CD4-positive, alpha-beta T cell (primary cell): ENCODE measurements at regions not wholly inside any gene's neighbourhood (a gene's known extent, or its start where the extent isn't known, plus 50 kb on each side); places are given as distances from the start of the nearest gene placed in this dataset.

Source experiments
- ATAC-seq: fragments of 200-7000 bp; cut with Tn5 transposase; one replicate; pipeline ENCODE4 v1.10.0; 2022; ENCODE audit warnings: mild to moderate bottlenecking; ENCODE audit not compliant: poor library complexity
- CTCF ChIA-PET: fragments of 350-600 bp; sonication (Branson Sonifier 250); formaldehyde crosslinking; loops from one replicate; lab custom pipeline; 2021; ENCODE audit warnings: antibody characterized with exemption, inconsistent platforms; lab: Charles Lee
- POLR2A ChIA-PET: fragments of 350-600 bp; sonication (Branson Sonifier 250); formaldehyde crosslinking; loops from one replicate; lab custom pipeline; 2021; ENCODE audit warnings: antibody characterized with exemption, inconsistent platforms; lab: Charles Lee
- DNase-seq, 14 experiments: peaks; one replicate each; pipeline ENCODE4 v3.0.0-alpha.2; 2013 to 2020; ENCODE audit warnings: mixed read lengths in 2 of 14
- H3K27ac ChIP-seq, 2 donors: one replicate each; pipeline versions ENCODE4 v1.5.1 to v1.7.0; 2013; ENCODE audit warnings: low read length in 2 of 2, low read depth in 1 of 2, mild to moderate bottlenecking in 1 of 2
- H3K27me3 ChIP-seq, 2 experiments: 1 replicate in 1 of 2; 2 replicates in 1 of 2; pipeline versions ENCODE4 v1.6.1 to v1.7.0; 2013; ENCODE audit warnings: low read length in 2 of 2, control low read depth in 1 of 2, mild to moderate bottlenecking in 1 of 2, moderate library complexity in 1 of 2; ENCODE audit not compliant: insufficient read depth in 2 of 2, control insufficient read depth in 1 of 2
- H3K36me3 ChIP-seq: one replicate; pipeline ENCODE4 v1.6.1; 2013; ENCODE audit warnings: low read length, control low read depth; ENCODE audit not compliant: insufficient read depth
- H3K4me1 ChIP-seq: one replicate; pipeline ENCODE4 v1.6.1; 2013; ENCODE audit warnings: low read length, control low read depth; ENCODE audit not compliant: insufficient read depth
- H3K4me3 ChIP-seq: one replicate; pipeline ENCODE4 v1.5.1; 2013; ENCODE audit warnings: mild to moderate bottlenecking, low read length, moderate library complexity
- H3K9me3 ChIP-seq, 2 experiments: 1 replicate in 1 of 2; 2 replicates in 1 of 2; pipeline versions ENCODE4 v1.6.1 to v1.7.0; 2013; ENCODE audit warnings: low read length in 2 of 2, mild to moderate bottlenecking in 2 of 2, control low read depth in 1 of 2, moderate library complexity in 1 of 2; ENCODE audit not compliant: control insufficient read depth in 1 of 2, insufficient read depth in 1 of 2
- H3K27ac Mint-ChIP-seq: one replicate; pipeline ENCODE4 v1.8.0; 2020; ENCODE audit warnings: mixed read lengths
- H3K27me3 Mint-ChIP-seq: one replicate; pipeline ENCODE4 v1.8.0; 2021; ENCODE audit warnings: mixed read lengths
- H3K36me3 Mint-ChIP-seq: one replicate; pipeline ENCODE4 v1.8.0; 2021; ENCODE audit warnings: low read depth, mixed read lengths
- H3K4me1 Mint-ChIP-seq: one replicate; pipeline ENCODE4 v1.8.0; 2021; ENCODE audit warnings: low read depth, mixed read lengths
- H3K4me3 Mint-ChIP-seq: one replicate; pipeline ENCODE4 v1.8.0; 2020; ENCODE audit warnings: mild to moderate bottlenecking, mixed read lengths
- H3K9me3 Mint-ChIP-seq: one replicate; pipeline ENCODE4 v1.8.0; 2020; ENCODE audit warnings: mixed read lengths
- intact Hi-C, 2 experiments: fragments of 100-400 bp; cut with DNase I in 1 of 2; cut with micrococcal nuclease in 1 of 2; formaldehyde crosslinking; loops; one replicate each; pipeline versions ENCODE4 v1.15.1 to v1.9.0; 2023 to 2025; cut with DNase I, micrococcal nuclease
- TF ChIP-seq, protein P1 (sequence below): fragments of 200-600 bp; IDR thresholded peaks from one replicate; pipeline ENCODE4 v1.8.0; 2022; ENCODE audit warnings: antibody characterized with exemption, mild to moderate bottlenecking

GRCh38 chr3:70712449-70713082, 400.1 kb upstream of the MDFIC2 start:
- TF ChIP-seq, protein P1, sequence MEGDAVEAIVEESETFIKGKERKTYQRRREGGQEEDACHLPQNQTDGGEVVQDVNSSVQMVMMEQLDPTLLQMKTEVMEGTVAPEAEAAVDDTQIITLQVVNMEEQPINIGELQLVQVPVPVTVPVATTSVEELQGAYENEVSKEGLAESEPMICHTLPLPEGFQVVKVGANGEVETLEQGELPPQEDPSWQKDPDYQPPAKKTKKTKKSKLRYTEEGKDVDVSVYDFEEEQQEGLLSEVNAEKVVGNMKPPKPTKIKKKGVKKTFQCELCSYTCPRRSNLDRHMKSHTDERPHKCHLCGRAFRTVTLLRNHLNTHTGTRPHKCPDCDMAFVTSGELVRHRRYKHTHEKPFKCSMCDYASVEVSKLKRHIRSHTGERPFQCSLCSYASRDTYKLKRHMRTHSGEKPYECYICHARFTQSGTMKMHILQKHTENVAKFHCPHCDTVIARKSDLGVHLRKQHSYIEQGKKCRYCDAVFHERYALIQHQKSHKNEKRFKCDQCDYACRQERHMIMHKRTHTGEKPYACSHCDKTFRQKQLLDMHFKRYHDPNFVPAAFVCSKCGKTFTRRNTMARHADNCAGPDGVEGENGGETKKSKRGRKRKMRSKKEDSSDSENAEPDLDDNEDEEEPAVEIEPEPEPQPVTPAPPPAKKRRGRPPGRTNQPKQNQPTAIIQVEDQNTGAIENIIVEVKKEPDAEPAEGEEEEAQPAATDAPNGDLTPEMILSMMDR = no peak
- H3K36me3 Mint-ChIP-seq = no peaks in the 10 kb centered on the region
- no peaks in the 10 kb centered on the region for H3K36me3 ChIP-seq
- ChIA-PET CTCF (no interaction called here), POLR2A (no interaction called here)
- ATAC-seq (no peak), DNase-seq (no peak)
- no peak overlapping the region for H3K27ac Mint-ChIP-seq
- no peaks in the 10 kb centered on the region for H3K4me1 ChIP-seq
- H3K4me1 Mint-ChIP-seq = no peaks in the 10 kb centered on the region
- peaks cover 8% of the 10 kb centered on the region for H3K9me3 Mint-ChIP-seq
- H3K9me3 ChIP-seq = peaks cover 13 to 21% of the 10 kb centered on the region in 2 experiments
- H3K27me3 Mint-ChIP-seq = no peaks in the 10 kb centered on the region
- H3K27ac ChIP-seq = no peak overlapping the region
- H3K4me3 Mint-ChIP-seq = no peak overlapping the region
- H3K4me3 ChIP-seq = no peak overlapping the region
- intact Hi-C loops = loop anchor here in 1 of 2 experiments (10.0 kb wide), 1 partner anchor 352 kb away; no protein-coding TSS in a partner anchor
- no peaks in the 10 kb centered on the region for H3K27me3 ChIP-seq

DNA sequence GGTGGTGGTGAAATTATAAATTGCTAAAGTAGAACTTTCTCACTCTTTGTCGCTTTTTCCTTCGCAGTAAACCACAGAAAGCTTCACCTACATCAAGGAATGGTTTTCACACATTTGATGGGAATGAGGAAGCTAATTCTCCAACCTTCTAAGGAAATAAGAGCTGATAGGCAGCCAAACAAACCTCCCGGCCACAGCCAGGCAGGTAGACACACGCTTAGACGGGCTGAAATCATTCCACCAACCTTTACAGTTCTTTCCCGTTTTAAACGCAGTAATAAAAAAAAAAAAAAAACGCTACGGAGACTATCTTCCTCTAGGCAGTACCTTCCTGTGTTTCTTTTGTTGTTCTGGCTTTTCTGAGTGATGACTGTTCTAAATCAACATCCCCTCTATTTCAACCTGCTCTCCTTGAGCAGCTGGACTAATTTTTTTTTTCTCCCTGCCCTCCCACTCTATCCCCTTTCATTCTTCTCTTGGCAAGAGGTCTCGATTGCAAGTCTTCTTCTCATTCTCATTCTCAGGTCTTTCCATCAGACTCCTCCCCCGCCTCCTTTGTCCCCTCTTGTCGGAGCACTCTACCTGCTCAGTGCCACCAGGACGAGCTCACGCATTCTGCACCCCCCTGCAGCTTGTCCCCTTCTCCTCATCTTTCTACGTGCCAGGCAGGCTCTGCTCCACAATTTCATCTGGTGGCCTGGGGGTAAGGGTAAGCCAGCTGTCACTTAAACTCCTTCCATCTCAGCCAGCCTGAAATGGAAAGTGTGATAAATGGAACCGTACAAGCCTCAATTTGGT, 391.1 kb upstream of the MDFIC2 start:
- TF ChIP-seq, protein P1 = no peak
- Histone ChIP-seq H3K4me1 (no peaks in the 10 kb centered on the region), H3K27ac (no peak overlapping the region), H3K4me3 (no peak overlapping the region), H3K9me3 (no peaks in the 10 kb centered on the region), H3K36me3 (no peaks in the 10 kb centered on the region), H3K27me3 (peaks cover 2 to 6% of the 10 kb centered on the region in 2 experiments)
- POLR2A ChIA-PET = no interaction called here
- no peak for DNase-seq
- Mint-ChIP-seq H3K27me3 (peaks cover 39% of the 10 kb centered on the region), H3K4me3 (no peak overlapping the region), H3K36me3 (no peaks in the 10 kb centered on the region), H3K4me1 (peaks cover 9% of the 10 kb centered on the region), H3K9me3 (no peaks in the 10 kb centered on the region), H3K27ac (no peak overlapping the region)
- CTCF ChIA-PET = no interaction called here
- ATAC-seq = no peak
- intact Hi-C loops = no loop called here

GRCh38 chr3:70702132-70702531, 389.7 kb upstream of the MDFIC2 start:
- Histone ChIP-seq H3K4me3 (no peak overlapping the region), H3K9me3 (no peaks in the 10 kb centered on the region), H3K36me3 (no peaks in the 10 kb centered on the region), H3K27me3 (peaks cover 2 to 6% of the 10 kb centered on the region in 2 experiments), H3K4me1 (no peaks in the 10 kb centered on the region), H3K27ac (no peak overlapping the region)
- no peak overlapping the region for H3K4me3 Mint-ChIP-seq
- intact Hi-C loops = no loop called here
- H3K4me1 Mint-ChIP-seq = peaks cover 9% of the 10 kb centered on the region
- TF ChIP-seq, protein P1 = no peak
- no peak for DNase-seq
- peaks cover 43% of the 10 kb centered on the region for H3K27me3 Mint-ChIP-seq
- no peak overlapping the region for H3K27ac Mint-ChIP-seq
- CTCF ChIA-PET = no interaction called here
- no peaks in the 10 kb centered on the region for H3K9me3 Mint-ChIP-seq
- no peaks in the 10 kb centered on the region for H3K36me3 Mint-ChIP-seq
- ATAC-seq = no peak
- POLR2A ChIA-PET = no interaction called here
